Panc1 (cell line): ENCODE measurements at regions not wholly inside any gene's neighbourhood (a gene's known extent, or its start where the extent isn't known, plus 50 kb on each side); places are given as distances from the start of the nearest gene placed in this dataset.

ENCODE experiments used
- ATAC-seq: fragments of 200-7000 bp; cut with Tn5 transposase; 2 replicates; pipeline ENCODE4 v1.9.1; 2020; ENCODE audit warnings: mild to moderate bottlenecking, moderate library complexity
- BruUV-seq: library from RNA; stranded (reverse); fragments of 400-500 nt; replicated peaks from 2 replicates; lab custom pipeline; 2021; lab: Mats Ljungman, UMichigan
- CTCF ChIA-PET: fragments of 300-600 bp; sonication (Branson Sonifier 250); formaldehyde crosslinking; loops from one replicate; lab custom pipeline; 2022; ENCODE audit warnings: antibody characterized with exemption; lab: Charles Lee
- POLR2A ChIA-PET: fragments of 300-600 bp; sonication (Branson Sonifier 250); formaldehyde crosslinking; loops from one replicate; lab custom pipeline; 2022; ENCODE audit warnings: antibody characterized with exemption; lab: Charles Lee
- DNase-seq: peaks from one replicate; pipeline ENCODE4 v3.0.0-alpha.2; 2010; ENCODE audit warnings: low read depth, low spot score
- H3K27ac ChIP-seq: 2 replicates; pipeline ENCODE4 v1.5.1; 2011; ENCODE audit warnings: mild to moderate bottlenecking, low read length, inconsistent platforms
- H3K27me3 ChIP-seq: fragments of 200-500 bp; sonication (Bioruptor generic); 2 replicates; pipeline ENCODE4 v1.6.0; 2014; ENCODE audit warnings: low read length, inconsistent platforms; ENCODE audit not compliant: control insufficient read depth, insufficient read depth
- H3K36me3 ChIP-seq: fragments of 200-500 bp; sonication (Bioruptor generic); 2 replicates; pipeline ENCODE4 v1.5.1; 2014; ENCODE audit warnings: inconsistent platforms, mild to moderate bottlenecking, low read length, moderate library complexity; ENCODE audit not compliant: control insufficient read depth, insufficient read depth
- H3K4me1 ChIP-seq: 2 replicates; pipeline ENCODE4 v1.5.1; 2011; ENCODE audit warnings: inconsistent platforms, mild to moderate bottlenecking, low read length, moderate library complexity; ENCODE audit not compliant: control insufficient read depth, insufficient read depth
- H3K4me3 ChIP-seq, 2 experiments: 2 replicates each; pipeline ENCODE4 v1.5.1; 2011 to 2012; ENCODE audit warnings: low read depth in 2 of 2, low read length in 2 of 2, mild to moderate bottlenecking in 2 of 2, inconsistent platforms in 1 of 2, moderate library complexity in 1 of 2
- H3K9me3 ChIP-seq: fragments of 200-500 bp; sonication (Bioruptor generic); 2 replicates; pipeline ENCODE4 v1.5.1; 2014; ENCODE audit warnings: low read depth, mild to moderate bottlenecking, inconsistent platforms, low read length, moderate library complexity; ENCODE audit not compliant: control insufficient read depth, insufficient read depth
- CTCF ChIP-seq: fragments of 450-650 bp; IDR thresholded peaks from 2 replicates; pipeline ENCODE4 v1.5.1; 2017; ENCODE audit warnings: mild to moderate bottlenecking
- POLR2AphosphoS5 ChIP-seq: IDR thresholded peaks from 2 replicates; pipeline ENCODE4 v1.6.1; 2012; ENCODE audit warnings: mild to moderate bottlenecking, low read depth, low read length, moderate library complexity
- REST ChIP-seq, 2 experiments: IDR thresholded peaks; 2 replicates each; pipeline ENCODE4 v1.6.1; 2011 to 2012; ENCODE audit warnings: low read depth in 2 of 2, control low read depth in 1 of 2, low read length in 1 of 2, mild to moderate bottlenecking in 1 of 2, moderate library complexity in 1 of 2; ENCODE audit not compliant: insufficient read depth in 1 of 2
- SIN3A ChIP-seq: IDR thresholded peaks from 2 replicates; pipeline ENCODE4 v1.6.1; 2012; ENCODE audit warnings: low read depth, mild to moderate bottlenecking, low read length, moderate library complexity, borderline replicate concordance; ENCODE audit not compliant: insufficient read depth
- TCF7L2 ChIP-seq: IDR thresholded peaks from 2 replicates; pipeline ENCODE4 v1.6.1; 2011; ENCODE audit warnings: mild to moderate bottlenecking, low read depth, low read length, inconsistent platforms
- in situ Hi-C: cut with HindIII; loops from 2 replicates; pipeline ENCODE4 v1.10.0; 2016; ENCODE audit warnings: low sequenced_read_pairs, low pct_unique_long_range_greater_than_20kb
- intact Hi-C: fragments of 100-400 bp; cut with micrococcal nuclease; formaldehyde crosslinking; loops from one replicate; pipeline ENCODE4 v1.10.0; 2022; ENCODE audit not compliant: unreplicated experiment

GRCh38 chr5:5650949-5651348 is 228.5 kb downstream of the ICE1 start:
- DNase-seq (no peak), ATAC-seq (no peak)
- Histone ChIP-seq H3K9me3 (no peaks in the 10 kb centered on the region), H3K27ac (no peak overlapping the region), H3K36me3 (no peaks in the 10 kb centered on the region), H3K4me3 (no peak overlapping the region), H3K27me3 (no peaks in the 10 kb centered on the region), H3K4me1 (no peaks in the 10 kb centered on the region)
- BruUV-seq = no TSS peak
- POLR2A ChIA-PET = no interaction called here
- TF ChIP-seq REST (IDR thresholded peaks at IDR 0.05; ENCODE audit: insufficient read depth in 1 of 2, low read depth in 2 of 2, low read length in 1 of 2) = no peak
- no peak for TF ChIP-seq CTCF
- TF ChIP-seq POLR2AphosphoS5 = no peak
- no peak for TF ChIP-seq TCF7L2
- TF ChIP-seq SIN3A = no peak
- in situ Hi-C loops = no loop called here
- CTCF ChIA-PET = no interaction called here
- intact Hi-C loops = no loop called here

GRCh38 chr5:5650242-5650641 is 227.8 kb downstream of the ICE1 start:
- H3K27me3 ChIP-seq = no peaks in the 10 kb centered on the region
- no peak for TF ChIP-seq POLR2AphosphoS5
- no peak for TF ChIP-seq CTCF
- TF ChIP-seq SIN3A = no peak
- TF ChIP-seq TCF7L2 = no peak
- TF ChIP-seq REST (IDR thresholded peaks at IDR 0.05; ENCODE audit: insufficient read depth in 1 of 2, low read depth in 2 of 2, low read length in 1 of 2) = no peak
- ATAC-seq = peak; percentile 68; the same call in 1 of the 2 replicates
- no peak overlapping the region for H3K4me3 ChIP-seq
- DNase-seq = no peak
- CTCF ChIA-PET = no interaction called here
- intact Hi-C loops (no loop called here), in situ Hi-C loops (no loop called here)
- H3K9me3 ChIP-seq = no peaks in the 10 kb centered on the region
- POLR2A ChIA-PET = no interaction called here
- no TSS peak for BruUV-seq
- H3K27ac ChIP-seq = no peak overlapping the region
- no peaks in the 10 kb centered on the region for H3K4me1 ChIP-seq
- H3K36me3 ChIP-seq = no peaks in the 10 kb centered on the region
